ENCODE measurements at regions not wholly inside any gene's neighbourhood (a gene's known extent, or its start where the extent isn't known, plus 50 kb on each side); places are given as distances from the start of the nearest gene placed in this dataset.

DNA sequence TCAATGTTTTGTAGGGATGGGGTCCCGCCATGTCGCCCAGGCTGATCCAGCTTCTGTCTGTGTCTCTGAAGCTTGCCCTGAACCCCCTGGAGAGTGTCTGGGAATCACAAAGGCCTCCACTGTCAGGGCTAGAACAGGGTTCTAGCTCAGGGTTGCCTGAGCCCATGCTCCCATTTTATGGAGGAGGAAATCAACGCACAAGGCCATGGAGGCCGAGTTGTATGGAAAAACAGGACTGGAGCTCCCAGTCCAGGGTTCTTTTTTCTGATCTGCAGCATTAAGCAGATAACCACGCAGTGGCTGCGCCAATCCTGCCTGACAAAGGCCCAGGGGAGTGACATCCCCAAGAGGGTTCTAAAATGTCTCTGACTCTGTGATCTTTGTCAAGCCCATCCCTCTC lies 67.6 kb upstream of the NBPF3 start:
- Histone ChIP-seq H2BK20ac (ENCODE audit: low read length) (no peak overlapping the region), H3K79me2 (ENCODE audit: control insufficient read depth in 1 of 2, insufficient read depth in 2 of 2, low read length in 2 of 2) (no peaks in the 10 kb centered on the region), H2BK5ac (ENCODE audit: low read depth, low read length) (no peak overlapping the region), H3K4me2 (ENCODE audit: insufficient read depth in 1 of 2, low read depth in 2 of 2, low read length in 2 of 2) (no peak overlapping the region), H3K9ac (replicated peaks in 1 of 4; ENCODE audit: extremely low read depth in 1 of 4, low read depth in 3 of 4, low read length in 3 of 4) (no peak overlapping the region), H3K4me3 (ENCODE audit: extremely low read depth in 1 of 4, insufficient read depth in 2 of 4, low read depth in 3 of 4, low read length in 4 of 4) (no peak overlapping the region), H2AK5ac (ENCODE audit: low read depth, low read length) (no peak overlapping the region), H3K4me1 (replicated peaks in 1 of 4; ENCODE audit: control insufficient read depth in 3 of 4, insufficient read depth in 4 of 4, low read length in 3 of 4) (no peaks in the 10 kb centered on the region; a peak in 1 of 7 replicates), H2BK12ac (ENCODE audit: low read depth, low read length) (no peak overlapping the region), H2AFZ (ENCODE audit: low read length) (no peak overlapping the region), H3K23ac (ENCODE audit: insufficient read length) (no peak overlapping the region), H3K27me3 (replicated peaks in 1 of 4; ENCODE audit: control insufficient read depth in 3 of 4, extremely low read depth in 1 of 4, insufficient read depth in 3 of 4, low read length in 3 of 4) (no peaks in the 10 kb centered on the region), H4K20me1 (replicated peaks in 1 of 2; ENCODE audit: control insufficient read depth in 1 of 2, insufficient read depth in 2 of 2, low read length in 2 of 2) (no peaks in the 10 kb centered on the region), H4K91ac (replicated peaks; ENCODE audit: insufficient read length, low read length) (no peak overlapping the region), H3K14ac (ENCODE audit: insufficient read length) (no peak overlapping the region), H3K18ac (ENCODE audit: extremely low read depth, low read length) (no peak overlapping the region; the same call in 1 of the 2 replicates), H2BK15ac (ENCODE audit: low read length) (no peak overlapping the region), H3K9me3 (ENCODE audit: insufficient read depth in 2 of 2, low read depth in 1 of 2, low read length in 1 of 2) (no peaks in the 10 kb centered on the region), H2BK120ac (replicated peaks; ENCODE audit: low read depth, low read length) (no peak overlapping the region), H4K8ac (ENCODE audit: extremely low read depth, insufficient read depth, low read length) (no peak overlapping the region), H4K5ac (ENCODE audit: insufficient read length, low read depth, low read length) (no peak overlapping the region), H3K36me3 (ENCODE audit: control insufficient read depth in 2 of 4, insufficient read depth in 4 of 4, low read length in 3 of 4) (no peaks in the 10 kb centered on the region), H3K27ac (ENCODE audit: low read depth, low read length) (no peak overlapping the region), H3K4ac (replicated peaks; ENCODE audit: insufficient read length, low read depth, low read length) (no peak overlapping the region), H3K23me2 (ENCODE audit: low read depth, low read length) (peaks cover 1% of the 10 kb centered on the region; the same call in 1 of the 2 replicates), H3K56ac (replicated peaks; ENCODE audit: insufficient read length, low read depth, low read length) (no peak overlapping the region), H3K79me1 (ENCODE audit: low read depth, low read length) (no peaks in the 10 kb centered on the region)
- ChIA-PET CTCF (ENCODE audit: partially characterized antibody) (interaction anchor here (0.7 to 11.4 kb wide), 28 partner anchors 9 to 652 kb away, joined by 3 to 374 read pairs (median 19); partner anchors contain the start of gene ALPL), POLR2A (ENCODE audit: partially characterized antibody) (interaction anchor here (1.3 kb wide), 1 partner anchor 13 kb away, joined by 3 read pairs; no protein-coding TSS in a partner anchor)
- FAIRE-seq (no peak), DNase-seq (ENCODE audit: low read depth in 1 of 2, low spot score in 2 of 2) (no peak)
- WGBS, 2 experiments (ENCODE audit: extremely low coverage in 1 of 2, insufficient coverage in 1 of 2, insufficient read length in 1 of 2, insufficient replicate concordance in 2 of 2, low coverage in 1 of 2, low lambda C conversion rate in 2 of 2, missing lambda C conversion rate in 1 of 2), result 93% methylated on average over 6 of the region's 6 CpGs; no CpG with 5 or more reads in 1 of the 2 experiments
- TF ChIP-seq POLR2A (IDR thresholded peaks at IDR 0.05; ENCODE audit: control extremely low read depth in 1 of 2, low read depth in 2 of 2, low read length in 2 of 2) (no peak), CEBPB (IDR thresholded peaks at IDR 0.05; ENCODE audit: low read depth, low read length) (no peak), SP2 (IDR thresholded peaks at IDR 0.05; ENCODE audit: low read length) (no peak), TBP (IDR thresholded peaks at IDR 0.05; ENCODE audit: low read depth, low read length) (no peak), CHD1 (IDR thresholded peaks at IDR 0.05; ENCODE audit: low read depth, low read length) (no peak), JUN (IDR thresholded peaks at IDR 0.05; ENCODE audit: low read depth, low read length) (no peak), EGR1 (IDR thresholded peaks at IDR 0.05; ENCODE audit: borderline replicate concordance, low read depth, low read length) (no peak), SRF (IDR thresholded peaks at IDR 0.05; ENCODE audit: low read depth, low read length) (no peak), SP1 (IDR thresholded peaks at IDR 0.05; ENCODE audit: low read depth, low read length) (no peak), TAF1 (IDR thresholded peaks at IDR 0.05; ENCODE audit: low read depth, low read length) (no peak), HDAC2 (IDR thresholded peaks at IDR 0.05; ENCODE audit: borderline replicate concordance in 1 of 2, low read depth in 2 of 2, low read length in 2 of 2) (no peak), BACH1 (IDR thresholded peaks at IDR 0.05; ENCODE audit: low read length) (no peak), RBBP5 (IDR thresholded peaks at IDR 0.05; ENCODE audit: borderline replicate concordance, low read depth, low read length) (no peak), PHF8 (conservative IDR thresholded peaks at IDR 0.05; ENCODE audit: low read depth, low read length) (no peak), TCF12 (IDR thresholded peaks at IDR 0.05; ENCODE audit: low read depth, low read length) (no peak), ASH2L (IDR thresholded peaks at IDR 0.05; ENCODE audit: low read length) (no peak), TAF7 (optimal IDR thresholded peaks at IDR 0.05; ENCODE audit: borderline replicate concordance, low read depth, low read length) (no peak)

Data from H1 (cell line).